Panc1 (cell line): ENCODE measurements at regions not wholly inside any gene's neighbourhood (a gene's known extent, or its start where the extent isn't known, plus 50 kb on each side); places are given as distances from the start of the nearest gene placed in this dataset.
"Not testable (repeated sequence)": the region's sequence is repeated elsewhere in the genome, so short reads cannot be mapped to it uniquely, and the experiment has no call there.

Source experiments
- ATAC-seq: fragments of 200-7000 bp; cut with Tn5 transposase; 2 replicates; pipeline ENCODE4 v1.9.1; 2020; ENCODE audit warnings: mild to moderate bottlenecking, moderate library complexity
- BruUV-seq: library from RNA; stranded (reverse); fragments of 400-500 nt; replicated peaks from 2 replicates; lab custom pipeline; 2021; lab: Mats Ljungman, UMichigan
- CTCF ChIA-PET: fragments of 300-600 bp; sonication (Branson Sonifier 250); formaldehyde crosslinking; loops from one replicate; lab custom pipeline; 2022; ENCODE audit warnings: antibody characterized with exemption; lab: Charles Lee
- POLR2A ChIA-PET: fragments of 300-600 bp; sonication (Branson Sonifier 250); formaldehyde crosslinking; loops from one replicate; lab custom pipeline; 2022; ENCODE audit warnings: antibody characterized with exemption; lab: Charles Lee
- DNase-seq: peaks from one replicate; pipeline ENCODE4 v3.0.0-alpha.2; 2010; ENCODE audit warnings: low read depth, low spot score
- H3K27ac ChIP-seq: 2 replicates; pipeline ENCODE4 v1.5.1; 2011; ENCODE audit warnings: mild to moderate bottlenecking, low read length, inconsistent platforms
- H3K27me3 ChIP-seq: fragments of 200-500 bp; sonication (Bioruptor generic); 2 replicates; pipeline ENCODE4 v1.6.0; 2014; ENCODE audit warnings: low read length, inconsistent platforms; ENCODE audit not compliant: control insufficient read depth, insufficient read depth
- H3K36me3 ChIP-seq: fragments of 200-500 bp; sonication (Bioruptor generic); 2 replicates; pipeline ENCODE4 v1.5.1; 2014; ENCODE audit warnings: inconsistent platforms, mild to moderate bottlenecking, low read length, moderate library complexity; ENCODE audit not compliant: control insufficient read depth, insufficient read depth
- H3K4me1 ChIP-seq: 2 replicates; pipeline ENCODE4 v1.5.1; 2011; ENCODE audit warnings: inconsistent platforms, mild to moderate bottlenecking, low read length, moderate library complexity; ENCODE audit not compliant: control insufficient read depth, insufficient read depth
- H3K4me3 ChIP-seq, 2 experiments: 2 replicates each; pipeline ENCODE4 v1.5.1; 2011 to 2012; ENCODE audit warnings: low read depth in 2 of 2, low read length in 2 of 2, mild to moderate bottlenecking in 2 of 2, inconsistent platforms in 1 of 2, moderate library complexity in 1 of 2
- H3K9me3 ChIP-seq: fragments of 200-500 bp; sonication (Bioruptor generic); 2 replicates; pipeline ENCODE4 v1.5.1; 2014; ENCODE audit warnings: low read depth, mild to moderate bottlenecking, inconsistent platforms, low read length, moderate library complexity; ENCODE audit not compliant: control insufficient read depth, insufficient read depth
- POLR2AphosphoS5 ChIP-seq: IDR thresholded peaks from 2 replicates; pipeline ENCODE4 v1.6.1; 2012; ENCODE audit warnings: mild to moderate bottlenecking, low read depth, low read length, moderate library complexity
- SIN3A ChIP-seq: IDR thresholded peaks from 2 replicates; pipeline ENCODE4 v1.6.1; 2012; ENCODE audit warnings: low read depth, mild to moderate bottlenecking, low read length, moderate library complexity, borderline replicate concordance; ENCODE audit not compliant: insufficient read depth
- TCF7L2 ChIP-seq: IDR thresholded peaks from 2 replicates; pipeline ENCODE4 v1.6.1; 2011; ENCODE audit warnings: mild to moderate bottlenecking, low read depth, low read length, inconsistent platforms
- in situ Hi-C: cut with HindIII; loops from 2 replicates; pipeline ENCODE4 v1.10.0; 2016; ENCODE audit warnings: low sequenced_read_pairs, low pct_unique_long_range_greater_than_20kb
- intact Hi-C: fragments of 100-400 bp; cut with micrococcal nuclease; formaldehyde crosslinking; loops from one replicate; pipeline ENCODE4 v1.10.0; 2022; ENCODE audit not compliant: unreplicated experiment
- TF ChIP-seq, protein P1 (sequence below), 2 experiments: IDR thresholded peaks; 2 replicates each; pipeline ENCODE4 v1.6.1; 2011 to 2012; ENCODE audit warnings: low read depth in 2 of 2, control low read depth in 1 of 2, low read length in 1 of 2, mild to moderate bottlenecking in 1 of 2, moderate library complexity in 1 of 2; ENCODE audit not compliant: insufficient read depth in 1 of 2
- TF ChIP-seq, protein P2 (sequence below): fragments of 450-650 bp; IDR thresholded peaks from 2 replicates; pipeline ENCODE4 v1.5.1; 2017; ENCODE audit warnings: mild to moderate bottlenecking

GRCh38 chr6:27795697-27796494 lies 116.3 kb downstream of the OR2B2 start:
- intact Hi-C loops: no loop called here
- Histone ChIP-seq H3K4me3 (peak overlapping the region in 1 of 2 experiments; percentile 9; a peak in 1 of 4 replicates), H3K9me3 (no peaks in the 10 kb centered on the region), H3K27ac (no peak overlapping the region), H3K27me3 (no peaks in the 10 kb centered on the region), H3K4me1 (peaks cover 5% of the 10 kb centered on the region), H3K36me3 (no peaks in the 10 kb centered on the region)
- ChIA-PET POLR2A (no interaction called here), CTCF (interaction anchor here (0.9 to 1.9 kb wide), 3 partner anchors 20 to 634 kb away, joined by 3 to 19 read pairs (median 6); no protein-coding TSS in a partner anchor)
- TF ChIP-seq TCF7L2 (no peak), POLR2AphosphoS5 (peak; percentile 64; the same call in 1 of the 2 replicates), SIN3A (no peak)
- TF ChIP-seq, protein P1, sequence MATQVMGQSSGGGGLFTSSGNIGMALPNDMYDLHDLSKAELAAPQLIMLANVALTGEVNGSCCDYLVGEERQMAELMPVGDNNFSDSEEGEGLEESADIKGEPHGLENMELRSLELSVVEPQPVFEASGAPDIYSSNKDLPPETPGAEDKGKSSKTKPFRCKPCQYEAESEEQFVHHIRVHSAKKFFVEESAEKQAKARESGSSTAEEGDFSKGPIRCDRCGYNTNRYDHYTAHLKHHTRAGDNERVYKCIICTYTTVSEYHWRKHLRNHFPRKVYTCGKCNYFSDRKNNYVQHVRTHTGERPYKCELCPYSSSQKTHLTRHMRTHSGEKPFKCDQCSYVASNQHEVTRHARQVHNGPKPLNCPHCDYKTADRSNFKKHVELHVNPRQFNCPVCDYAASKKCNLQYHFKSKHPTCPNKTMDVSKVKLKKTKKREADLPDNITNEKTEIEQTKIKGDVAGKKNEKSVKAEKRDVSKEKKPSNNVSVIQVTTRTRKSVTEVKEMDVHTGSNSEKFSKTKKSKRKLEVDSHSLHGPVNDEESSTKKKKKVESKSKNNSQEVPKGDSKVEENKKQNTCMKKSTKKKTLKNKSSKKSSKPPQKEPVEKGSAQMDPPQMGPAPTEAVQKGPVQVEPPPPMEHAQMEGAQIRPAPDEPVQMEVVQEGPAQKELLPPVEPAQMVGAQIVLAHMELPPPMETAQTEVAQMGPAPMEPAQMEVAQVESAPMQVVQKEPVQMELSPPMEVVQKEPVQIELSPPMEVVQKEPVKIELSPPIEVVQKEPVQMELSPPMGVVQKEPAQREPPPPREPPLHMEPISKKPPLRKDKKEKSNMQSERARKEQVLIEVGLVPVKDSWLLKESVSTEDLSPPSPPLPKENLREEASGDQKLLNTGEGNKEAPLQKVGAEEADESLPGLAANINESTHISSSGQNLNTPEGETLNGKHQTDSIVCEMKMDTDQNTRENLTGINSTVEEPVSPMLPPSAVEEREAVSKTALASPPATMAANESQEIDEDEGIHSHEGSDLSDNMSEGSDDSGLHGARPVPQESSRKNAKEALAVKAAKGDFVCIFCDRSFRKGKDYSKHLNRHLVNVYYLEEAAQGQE (IDR thresholded peaks at IDR 0.05; ENCODE audit: insufficient read depth in 1 of 2, low read depth in 2 of 2, low read length in 1 of 2): 0 out of 4 replicates have a peak, but pooled peaks of 1 of the 2 experiments have one; percentile 28
- TF ChIP-seq, protein P2, sequence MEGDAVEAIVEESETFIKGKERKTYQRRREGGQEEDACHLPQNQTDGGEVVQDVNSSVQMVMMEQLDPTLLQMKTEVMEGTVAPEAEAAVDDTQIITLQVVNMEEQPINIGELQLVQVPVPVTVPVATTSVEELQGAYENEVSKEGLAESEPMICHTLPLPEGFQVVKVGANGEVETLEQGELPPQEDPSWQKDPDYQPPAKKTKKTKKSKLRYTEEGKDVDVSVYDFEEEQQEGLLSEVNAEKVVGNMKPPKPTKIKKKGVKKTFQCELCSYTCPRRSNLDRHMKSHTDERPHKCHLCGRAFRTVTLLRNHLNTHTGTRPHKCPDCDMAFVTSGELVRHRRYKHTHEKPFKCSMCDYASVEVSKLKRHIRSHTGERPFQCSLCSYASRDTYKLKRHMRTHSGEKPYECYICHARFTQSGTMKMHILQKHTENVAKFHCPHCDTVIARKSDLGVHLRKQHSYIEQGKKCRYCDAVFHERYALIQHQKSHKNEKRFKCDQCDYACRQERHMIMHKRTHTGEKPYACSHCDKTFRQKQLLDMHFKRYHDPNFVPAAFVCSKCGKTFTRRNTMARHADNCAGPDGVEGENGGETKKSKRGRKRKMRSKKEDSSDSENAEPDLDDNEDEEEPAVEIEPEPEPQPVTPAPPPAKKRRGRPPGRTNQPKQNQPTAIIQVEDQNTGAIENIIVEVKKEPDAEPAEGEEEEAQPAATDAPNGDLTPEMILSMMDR: peak; percentile 80
- in situ Hi-C loops: no loop called here
- ATAC-seq: peak; percentile 60
- peak; percentile 96 for DNase-seq
- BruUV-seq: no TSS peak

DNA sequence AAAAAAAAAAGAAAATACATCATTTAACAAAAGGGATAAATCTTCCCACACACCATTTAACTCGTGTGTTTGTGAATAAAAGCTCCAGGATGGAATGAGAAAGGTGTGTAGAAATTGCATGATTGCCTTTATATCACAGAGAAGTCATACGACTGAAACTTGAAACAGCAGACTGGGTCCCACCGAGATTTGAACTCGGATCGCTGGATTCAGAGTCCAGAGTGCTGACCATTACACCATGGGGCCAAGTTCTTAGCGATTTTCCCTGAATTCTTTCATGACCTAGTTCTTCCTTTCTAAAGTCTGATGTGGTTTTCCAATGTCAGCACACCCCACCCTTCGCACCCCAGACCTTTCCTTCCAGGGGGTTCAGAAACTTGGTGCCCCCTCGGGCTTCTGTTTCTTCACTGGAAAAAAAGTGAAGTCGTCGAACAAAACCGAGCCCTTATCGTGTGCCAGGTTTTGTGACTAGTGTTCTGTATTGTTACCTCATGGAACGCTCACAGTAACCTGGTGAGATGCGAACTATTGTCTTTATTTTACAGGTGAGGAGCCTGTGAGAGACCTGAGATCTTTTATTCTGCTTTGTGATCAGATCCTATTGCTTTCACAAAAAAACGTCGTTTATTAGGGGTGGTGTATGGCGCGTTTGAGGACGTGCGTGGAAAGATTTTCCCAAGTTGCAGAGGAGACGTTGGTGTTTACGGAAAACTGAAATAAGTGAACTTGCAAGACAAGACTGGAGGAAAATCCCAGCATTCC lies 120.8 kb downstream of the OR2B2 start:
- no peaks in the 10 kb centered on the region for H3K9me3 ChIP-seq
- peak overlapping the region; percentile 73 to 93 for H3K4me3 ChIP-seq
- POLR2A ChIA-PET: interaction anchor here (0.6 kb wide), 2 partner anchors 47 to 121 kb away, joined by 4 to 7 read pairs; a partner anchor contains a TSS
- DNase-seq: peak; percentile 88
- H3K36me3 ChIP-seq: no peaks in the 10 kb centered on the region
- H3K4me1 ChIP-seq: peaks cover 5% of the 10 kb centered on the region
- peak overlapping the region; percentile 83 for H3K27ac ChIP-seq
- CTCF ChIA-PET: interaction anchor here (0.7 kb wide), 3 partner anchors 11 to 39 kb away, joined by 3 to 7 read pairs (median 4); a partner anchor contains a TSS
- in situ Hi-C loops (no loop called here), intact Hi-C loops (no loop called here)
- no peaks in the 10 kb centered on the region for H3K27me3 ChIP-seq
- TF ChIP-seq TCF7L2 (no peak), SIN3A (0 out of 2 replicates have a peak, but pooled peaks have one; percentile 65), POLR2AphosphoS5 (peak; percentile 70; the same call in 1 of the 2 replicates)
- no TSS peak for BruUV-seq
- ATAC-seq: peak; percentile 85

DNA sequence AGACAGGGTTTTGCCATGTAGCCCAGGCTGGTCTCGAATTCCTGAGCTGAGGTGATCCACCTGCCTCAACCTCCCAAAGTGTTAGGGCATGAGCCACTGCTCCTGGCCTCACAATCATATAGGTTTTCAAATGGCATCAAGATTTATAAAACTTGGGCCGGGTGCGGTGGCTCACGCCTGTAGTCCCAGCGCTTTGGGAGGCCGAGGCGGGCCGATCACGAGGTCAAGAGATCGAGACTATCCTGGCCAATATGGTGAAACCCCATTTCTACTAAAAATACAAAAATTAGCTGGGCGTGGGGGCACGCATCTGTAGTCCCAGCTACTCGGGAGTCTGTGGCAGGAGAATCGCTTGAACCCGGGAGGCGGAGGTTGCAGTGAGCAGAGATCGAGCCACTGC lies 123.8 kb downstream of the OR2B2 start:
- CTCF ChIA-PET, DNase-seq, ATAC-seq: not testable (repeated sequence)

More for the DNA sequence above, 123.8 kb downstream of the OR2B2 start:
- H3K27ac ChIP-seq, POLR2A ChIA-PET, BruUV-seq, in situ Hi-C loops, H3K4me3 ChIP-seq, intact Hi-C loops, H3K27me3 ChIP-seq, H3K9me3 ChIP-seq, H3K36me3 ChIP-seq: not testable (repeated sequence)
- peaks cover 11% of the 10 kb centered on the region for H3K4me1 ChIP-seq
